Endothelial cell (in vitro differentiated cells): ENCODE measurements at regions not wholly inside any gene's neighbourhood (a gene's known extent, or its start where the extent isn't known, plus 50 kb on each side); places are given as distances from the start of the nearest gene placed in this dataset.

Experiments used
- DNase-seq: peaks from one replicate; pipeline ENCODE4 v3.0.0; 2021; ENCODE audit warnings: low spot score
- H3K27ac Mint-ChIP-seq: one replicate; pipeline ENCODE4 v1.8.0; 2021; ENCODE audit warnings: mixed read lengths, inconsistent platforms; ENCODE audit not compliant: unreplicated experiment
- H3K27me3 Mint-ChIP-seq: one replicate; pipeline ENCODE4 v1.8.0; 2021; ENCODE audit warnings: mild to moderate bottlenecking, moderate library complexity, mixed read lengths, inconsistent platforms; ENCODE audit not compliant: unreplicated experiment
- H3K36me3 Mint-ChIP-seq: one replicate; pipeline ENCODE4 v1.8.0; 2021; ENCODE audit warnings: mild to moderate bottlenecking, low read depth, mixed read lengths, inconsistent platforms; ENCODE audit not compliant: unreplicated experiment
- H3K4me1 Mint-ChIP-seq: one replicate; pipeline ENCODE4 v1.8.0; 2021; ENCODE audit warnings: mild to moderate bottlenecking, mixed read lengths, inconsistent platforms; ENCODE audit not compliant: unreplicated experiment
- H3K4me3 Mint-ChIP-seq: one replicate; pipeline ENCODE4 v1.8.0; 2021; ENCODE audit warnings: mild to moderate bottlenecking, mixed read lengths, inconsistent platforms; ENCODE audit not compliant: unreplicated experiment
- H3K9me3 Mint-ChIP-seq: one replicate; pipeline ENCODE4 v1.8.0; 2021; ENCODE audit warnings: mixed read lengths, inconsistent platforms; ENCODE audit not compliant: unreplicated experiment
- CTCF ChIP-seq: fragments of 200-600 bp; sonication (generic); IDR thresholded peaks from one replicate; pipeline ENCODE4 v1.5.0; 2021; ENCODE audit warnings: antibody characterized with exemption; ENCODE audit not compliant: unreplicated experiment

DNA sequence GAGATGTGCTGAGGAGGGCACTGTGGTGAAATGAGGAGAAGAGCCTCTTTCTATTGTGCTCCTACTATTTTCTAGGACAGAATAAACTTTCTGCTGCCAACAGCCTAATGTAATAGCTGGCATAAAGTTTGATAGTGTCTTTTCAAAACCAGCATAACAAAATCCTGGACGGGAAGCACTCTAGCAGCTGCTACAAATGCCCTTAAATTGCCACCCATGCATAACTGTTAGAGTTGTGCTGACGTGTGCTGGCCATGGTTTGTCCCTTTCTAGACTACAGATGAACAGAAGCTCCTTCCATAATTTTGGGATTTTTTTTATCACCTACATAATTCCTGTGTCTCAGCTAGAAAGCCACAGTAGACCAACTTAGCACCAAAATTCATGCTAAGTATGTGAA, 88.5 kb upstream of the DEPDC1 start:
- no peak for DNase-seq
- H3K27ac Mint-ChIP-seq: no peak overlapping the region
- no peaks in the 10 kb centered on the region for H3K27me3 Mint-ChIP-seq
- no peaks in the 10 kb centered on the region for H3K4me1 Mint-ChIP-seq
- no peaks in the 10 kb centered on the region for H3K36me3 Mint-ChIP-seq
- TF ChIP-seq CTCF: no peak
- H3K9me3 Mint-ChIP-seq: no peaks in the 10 kb centered on the region
- H3K4me3 Mint-ChIP-seq: no peak overlapping the region

DNA sequence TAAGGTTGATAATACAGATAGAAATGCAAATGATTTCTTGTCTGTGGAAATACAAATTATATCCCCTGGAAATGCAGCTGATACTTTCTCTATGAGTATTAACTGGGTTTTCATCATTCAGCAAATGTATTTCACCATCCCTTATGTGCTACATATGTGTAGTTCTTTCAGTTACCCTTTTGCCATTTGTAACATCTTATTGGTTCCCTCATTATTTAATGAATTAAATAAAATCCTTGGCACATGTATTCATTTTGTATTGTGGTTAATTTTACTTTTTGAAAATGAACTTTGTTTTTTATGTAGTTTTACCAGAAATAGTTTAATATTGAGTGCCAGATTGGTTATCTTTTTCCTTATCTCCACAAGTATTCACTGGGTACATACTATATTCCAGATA, 89.9 kb upstream of the DEPDC1 start:
- peaks cover 4% of the 10 kb centered on the region for H3K4me1 Mint-ChIP-seq
- TF ChIP-seq CTCF: no peak
- no peaks in the 10 kb centered on the region for H3K36me3 Mint-ChIP-seq
- no peaks in the 10 kb centered on the region for H3K27me3 Mint-ChIP-seq
- DNase-seq: no peak
- no peak overlapping the region for H3K4me3 Mint-ChIP-seq
- H3K9me3 Mint-ChIP-seq: no peaks in the 10 kb centered on the region
- no peak overlapping the region for H3K27ac Mint-ChIP-seq

GRCh38 chr1:68588304-68588703, 91.4 kb upstream of the DEPDC1 start:
- Mint-ChIP-seq H3K27me3 (no peaks in the 10 kb centered on the region), H3K27ac (no peak overlapping the region), H3K9me3 (no peaks in the 10 kb centered on the region), H3K36me3 (no peaks in the 10 kb centered on the region), H3K4me3 (no peak overlapping the region), H3K4me1 (peaks cover 4% of the 10 kb centered on the region)
- TF ChIP-seq CTCF: no peak
- DNase-seq: no peak

GRCh38 chr1:68590473-68590872, 93.6 kb upstream of the DEPDC1 start:
- H3K27me3 Mint-ChIP-seq: no peaks in the 10 kb centered on the region
- DNase-seq: no peak
- H3K36me3 Mint-ChIP-seq: no peaks in the 10 kb centered on the region
- H3K4me3 Mint-ChIP-seq: no peak overlapping the region
- no peak overlapping the region for H3K27ac Mint-ChIP-seq
- TF ChIP-seq CTCF: no peak
- peaks cover 4% of the 10 kb centered on the region for H3K4me1 Mint-ChIP-seq
- H3K9me3 Mint-ChIP-seq: no peaks in the 10 kb centered on the region

- DNase-seq: no peak
- no peak overlapping the region for H3K4me3 Mint-ChIP-seq
- no peak overlapping the region for H3K27ac Mint-ChIP-seq
- H3K36me3 Mint-ChIP-seq: no peaks in the 10 kb centered on the region
- peaks cover 4% of the 10 kb centered on the region for H3K4me1 Mint-ChIP-seq
- no peaks in the 10 kb centered on the region for H3K9me3 Mint-ChIP-seq
- H3K27me3 Mint-ChIP-seq: no peaks in the 10 kb centered on the region
- no peak for TF ChIP-seq CTCF
Observed at GRCh38 chr1:68594851-68595250, 98.0 kb upstream of the DEPDC1 start.
